ENCODE measurements at regions not wholly inside any gene's neighbourhood (a gene's known extent, or its start where the extent isn't known, plus 50 kb on each side); places are given as distances from the start of the nearest gene placed in this dataset.

DNA sequence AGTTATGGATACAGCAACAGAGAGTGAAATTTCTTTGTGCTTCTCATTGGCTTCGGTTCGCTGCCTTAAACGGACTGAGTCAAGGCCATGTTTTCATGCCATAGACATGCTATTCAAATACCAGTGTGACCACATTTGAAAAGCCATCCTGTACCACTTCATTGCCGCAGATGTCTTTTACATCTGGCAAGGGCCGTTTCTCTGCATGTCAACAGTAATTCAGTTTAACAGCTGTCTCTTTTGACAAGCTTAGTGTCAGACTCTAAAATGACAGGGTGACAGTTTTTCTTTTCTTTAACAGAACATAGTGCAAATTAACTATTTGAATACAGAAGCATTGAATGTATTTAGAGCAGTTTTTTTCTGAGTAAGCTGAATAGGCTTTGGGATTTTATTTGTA is 362.2 kb upstream of the POU3F4 start:
- Histone ChIP-seq H4K5ac (ENCODE audit: insufficient read length, low read depth, low read length) (no peak overlapping the region), H2BK120ac (ENCODE audit: low read depth, low read length, poor library complexity, severe bottlenecking) (no peak overlapping the region), H3K4ac (ENCODE audit: low read depth, low read length) (no peak overlapping the region), H3K14ac (ENCODE audit: insufficient read depth, low read length) (no peak overlapping the region), H3K4me2 (ENCODE audit: insufficient read depth, insufficient read length, low read length) (no peak overlapping the region), H2BK15ac (ENCODE audit: low read depth, low read length) (no peak overlapping the region), H4K91ac (ENCODE audit: insufficient read length, low read depth, low read length) (no peak overlapping the region), H2AFZ (ENCODE audit: low read length) (no peak overlapping the region), H3K23me2 (ENCODE audit: insufficient read length, low read depth, low read length, poor library complexity, severe bottlenecking) (no peaks in the 10 kb centered on the region), H4K8ac (replicated peaks; ENCODE audit: insufficient read length, low read depth, low read length) (no peak overlapping the region), H2BK20ac (ENCODE audit: low read depth, low read length, poor library complexity, severe bottlenecking) (no peak overlapping the region), H3K18ac (ENCODE audit: insufficient read length, low read depth, low read length) (no peak overlapping the region), H2BK5ac (ENCODE audit: insufficient read length, low read length) (no peak overlapping the region), H3K23ac (ENCODE audit: insufficient read length, low read depth, low read length) (no peak overlapping the region), H3K9me3 (ENCODE audit: control insufficient read depth, low read depth, low read length) (peaks cover 16% of the 10 kb centered on the region), H3K79me1 (ENCODE audit: insufficient read depth, low read depth, low read length, poor library complexity, severe bottlenecking) (no peaks in the 10 kb centered on the region), H3K4me1 (ENCODE audit: insufficient read depth, low read length) (no peaks in the 10 kb centered on the region; the same call in 1 of the 2 replicates), H3K27ac (ENCODE audit: insufficient read length, low read depth, low read length) (no peak overlapping the region), H4K20me1 (ENCODE audit: control insufficient read depth, insufficient read depth, insufficient read length) (no peaks in the 10 kb centered on the region), H3T11ph (ENCODE audit: low read length) (no peak overlapping the region), H3K56ac (ENCODE audit: insufficient read length, low read depth, low read length) (no peak overlapping the region), H2BK12ac (ENCODE audit: insufficient read length, low read depth, low read length) (no peak overlapping the region), H3K79me2 (ENCODE audit: insufficient read depth, low read length) (no peaks in the 10 kb centered on the region), H3K9ac (ENCODE audit: extremely low read depth, insufficient read length, low read length) (no peak overlapping the region), H2AK5ac (ENCODE audit: insufficient read length, low read length) (no peak overlapping the region), H3K27me3 (ENCODE audit: insufficient read depth, low read length) (no peaks in the 10 kb centered on the region)
- Mint-ChIP-seq H3K27ac (no peak overlapping the region), H3K9me3 (peaks cover 36 to 37% of the 10 kb centered on the region in 2 experiments), H3K36me3 (ENCODE audit: insufficient read depth in 1 of 3, low read depth in 3 of 3) (no peaks in the 10 kb centered on the region), H3K4me1 (peaks cover 4 to 8% of the 10 kb centered on the region in 2 experiments), H3K27me3 (ENCODE audit: low read depth) (no peaks in the 10 kb centered on the region), H3K4me3 (no peak overlapping the region)
- no peak for DNase-seq
- TF ChIP-seq, protein P1, sequence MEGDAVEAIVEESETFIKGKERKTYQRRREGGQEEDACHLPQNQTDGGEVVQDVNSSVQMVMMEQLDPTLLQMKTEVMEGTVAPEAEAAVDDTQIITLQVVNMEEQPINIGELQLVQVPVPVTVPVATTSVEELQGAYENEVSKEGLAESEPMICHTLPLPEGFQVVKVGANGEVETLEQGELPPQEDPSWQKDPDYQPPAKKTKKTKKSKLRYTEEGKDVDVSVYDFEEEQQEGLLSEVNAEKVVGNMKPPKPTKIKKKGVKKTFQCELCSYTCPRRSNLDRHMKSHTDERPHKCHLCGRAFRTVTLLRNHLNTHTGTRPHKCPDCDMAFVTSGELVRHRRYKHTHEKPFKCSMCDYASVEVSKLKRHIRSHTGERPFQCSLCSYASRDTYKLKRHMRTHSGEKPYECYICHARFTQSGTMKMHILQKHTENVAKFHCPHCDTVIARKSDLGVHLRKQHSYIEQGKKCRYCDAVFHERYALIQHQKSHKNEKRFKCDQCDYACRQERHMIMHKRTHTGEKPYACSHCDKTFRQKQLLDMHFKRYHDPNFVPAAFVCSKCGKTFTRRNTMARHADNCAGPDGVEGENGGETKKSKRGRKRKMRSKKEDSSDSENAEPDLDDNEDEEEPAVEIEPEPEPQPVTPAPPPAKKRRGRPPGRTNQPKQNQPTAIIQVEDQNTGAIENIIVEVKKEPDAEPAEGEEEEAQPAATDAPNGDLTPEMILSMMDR (conservative IDR thresholded peaks at IDR 0.05) = no peak
- WGBS (ENCODE audit: extremely low coverage, insufficient read length, low lambda C conversion rate) = no CpG with 5 or more reads among the region's 5 CpGs
